SKM-1 treated with dmso at 0.1 percent for 144 hours (cell line): ENCODE measurements at regions not wholly inside any gene's neighbourhood (a gene's known extent, or its start where the extent isn't known, plus 50 kb on each side); places are given as distances from the start of the nearest gene placed in this dataset.
"Not testable (repeated sequence)": the region's sequence is repeated elsewhere in the genome, so short reads cannot be mapped to it uniquely, and the experiment has no call there.

Source experiments
- DNase-seq: peaks from one replicate; lab custom pipeline; 2025; ENCODE audit not compliant: unreplicated experiment; lab: John Stamatoyannopoulos, UW

GRCh38 chr2:147327613-147328012, 517.2 kb upstream of the ACVR2A start:
- DNase-seq = no peak

GRCh38 chr2:147325990-147326389, 518.8 kb upstream of the ACVR2A start:
- no peak for DNase-seq

GRCh38 chr2:147320146-147320545, 524.7 kb upstream of the ACVR2A start:
- DNase-seq = peak; percentile 1

GRCh38 chr2:147311058-147311430, 533.8 kb upstream of the ACVR2A start:
- no peak for DNase-seq

- DNase-seq = no peak
These were observed 534.3 kb upstream of the ACVR2A start for GRCh38 chr2:147310335-147311057.

- no peak for DNase-seq
These were observed 547.0 kb upstream of the ACVR2A start for GRCh38 chr2:147297820-147298219.

GRCh38 chr2:147294825-147295392, 549.9 kb upstream of the ACVR2A start:
- no peak for DNase-seq

GRCh38 chr2:147293991-147294824, 550.6 kb upstream of the ACVR2A start:
- DNase-seq = no peak

- DNase-seq = no peak
These were observed 556.7 kb upstream of the ACVR2A start for GRCh38 chr2:147288131-147288530.

GRCh38 chr2:147275943-147276342, 568.9 kb upstream of the ACVR2A start:
- no peak for DNase-seq

- DNase-seq = no peak
These were observed 571.2 kb upstream of the ACVR2A start for GRCh38 chr2:147273628-147274027.

GRCh38 chr2:147273106-147273505, 571.7 kb upstream of the ACVR2A start:
- no peak for DNase-seq

GRCh38 chr2:147269581-147269980, 575.2 kb upstream of the ACVR2A start:
- not testable (repeated sequence) for DNase-seq

GRCh38 chr2:147260241-147260640, 584.6 kb upstream of the ACVR2A start:
- no peak for DNase-seq

- no peak for DNase-seq
These were observed 589.0 kb upstream of the ACVR2A start for GRCh38 chr2:147255812-147256211.

- DNase-seq = no peak
These were observed 594.0 kb upstream of the ACVR2A start for GRCh38 chr2:147250652-147251356.

GRCh38 chr2:147247749-147248148, 597.1 kb upstream of the ACVR2A start:
- no peak for DNase-seq

GRCh38 chr2:147242445-147242844, 602.4 kb upstream of the ACVR2A start:
- no peak for DNase-seq

- no peak for DNase-seq
These were observed 608.2 kb upstream of the ACVR2A start for GRCh38 chr2:147236601-147237000.

GRCh38 chr2:147232225-147232669, 612.6 kb upstream of the ACVR2A start:
- DNase-seq = no peak

GRCh38 chr2:147231607-147232006, 613.2 kb upstream of the ACVR2A start:
- DNase-seq = no peak
